ENCODE measurements at regions not wholly inside any gene's neighbourhood (a gene's known extent, or its start where the extent isn't known, plus 50 kb on each side); places are given as distances from the start of the nearest gene placed in this dataset.

DNA sequence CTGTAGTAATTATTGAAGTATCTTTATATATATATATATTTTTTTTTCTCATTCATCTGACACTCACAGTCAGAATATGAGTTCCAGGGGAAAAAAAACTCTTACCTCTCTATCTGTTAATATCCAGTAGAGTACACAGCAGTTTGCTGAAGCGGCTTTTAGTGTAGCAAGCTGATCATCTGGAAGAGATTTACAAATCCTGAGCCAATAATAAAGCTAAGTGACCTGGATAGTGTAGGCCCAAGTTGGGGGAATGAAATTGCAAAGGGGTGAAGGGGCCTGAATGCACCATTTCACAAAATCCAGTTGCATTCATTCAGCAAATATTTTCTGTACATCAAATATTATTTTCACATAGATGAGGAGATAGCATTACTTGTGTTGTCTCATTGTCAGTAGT is 234.6 kb upstream of the FLRT2 start:
- TF ChIP-seq EZH2phosphoT487 (IDR thresholded peaks at IDR 0.05; ENCODE audit: low read depth, severe bottlenecking, unreplicated experiment): no peak
- TF ChIP-seq, protein P1, sequence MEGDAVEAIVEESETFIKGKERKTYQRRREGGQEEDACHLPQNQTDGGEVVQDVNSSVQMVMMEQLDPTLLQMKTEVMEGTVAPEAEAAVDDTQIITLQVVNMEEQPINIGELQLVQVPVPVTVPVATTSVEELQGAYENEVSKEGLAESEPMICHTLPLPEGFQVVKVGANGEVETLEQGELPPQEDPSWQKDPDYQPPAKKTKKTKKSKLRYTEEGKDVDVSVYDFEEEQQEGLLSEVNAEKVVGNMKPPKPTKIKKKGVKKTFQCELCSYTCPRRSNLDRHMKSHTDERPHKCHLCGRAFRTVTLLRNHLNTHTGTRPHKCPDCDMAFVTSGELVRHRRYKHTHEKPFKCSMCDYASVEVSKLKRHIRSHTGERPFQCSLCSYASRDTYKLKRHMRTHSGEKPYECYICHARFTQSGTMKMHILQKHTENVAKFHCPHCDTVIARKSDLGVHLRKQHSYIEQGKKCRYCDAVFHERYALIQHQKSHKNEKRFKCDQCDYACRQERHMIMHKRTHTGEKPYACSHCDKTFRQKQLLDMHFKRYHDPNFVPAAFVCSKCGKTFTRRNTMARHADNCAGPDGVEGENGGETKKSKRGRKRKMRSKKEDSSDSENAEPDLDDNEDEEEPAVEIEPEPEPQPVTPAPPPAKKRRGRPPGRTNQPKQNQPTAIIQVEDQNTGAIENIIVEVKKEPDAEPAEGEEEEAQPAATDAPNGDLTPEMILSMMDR (IDR thresholded peaks at IDR 0.05; ENCODE audit: poor library complexity): no peak
- no peak for TF ChIP-seq EZH2 (IDR thresholded peaks at IDR 0.05; ENCODE audit: borderline replicate concordance)
